NCI-H1092 treated with DMSO at 0.1 percent for 48 hours (cell line): ENCODE measurements at regions not wholly inside any gene's neighbourhood (a gene's known extent, or its start where the extent isn't known, plus 50 kb on each side); places are given as distances from the start of the nearest gene placed in this dataset.
"Not testable (repeated sequence)": the region's sequence is repeated elsewhere in the genome, so short reads cannot be mapped to it uniquely, and the experiment has no call there.

Source experiments
- DNase-seq: peaks from one replicate; lab custom pipeline; 2025; lab: John Stamatoyannopoulos, UW

DNA sequence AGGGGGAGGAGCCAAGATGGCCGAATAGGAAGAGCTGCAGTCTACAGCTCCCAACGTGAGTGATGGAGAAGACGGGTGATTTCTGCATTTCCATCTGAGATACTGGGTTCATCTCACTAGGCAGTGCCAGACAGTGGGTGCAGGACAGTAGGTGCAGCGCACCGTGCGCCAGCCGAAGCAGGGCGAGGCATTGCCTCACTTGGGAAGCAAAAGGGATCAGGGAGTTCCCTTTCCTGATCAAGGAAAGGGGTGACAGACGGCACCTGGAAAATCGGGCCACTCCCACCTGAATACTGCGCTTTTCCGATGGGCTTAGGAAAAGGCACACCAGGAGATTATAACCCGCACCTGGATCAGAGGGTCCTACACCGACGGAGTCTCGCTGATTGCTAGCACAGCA lies 121.1 kb upstream of the SESTD1 start:
- DNase-seq, result not testable (repeated sequence)

DNA sequence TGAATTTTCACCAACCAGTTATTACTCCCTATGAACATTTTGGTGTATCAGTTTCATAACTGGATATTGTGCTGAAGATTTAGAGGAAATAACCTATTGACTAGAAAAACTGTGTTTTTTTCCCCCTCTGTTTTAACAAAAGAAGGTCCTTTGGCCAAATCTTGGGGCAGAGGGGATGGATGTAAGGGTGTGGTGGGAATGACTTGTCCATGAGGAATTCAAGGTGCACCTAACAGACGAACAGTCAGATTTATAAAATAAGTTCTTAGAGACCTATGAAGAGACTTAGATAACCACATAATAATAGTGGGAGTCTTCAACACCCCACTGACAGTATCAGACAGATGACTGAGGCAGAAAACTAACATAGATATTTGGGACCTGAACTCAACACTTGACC lies 119.3 kb upstream of the SESTD1 start:
- no peak for DNase-seq

GRCh38 chr2:179377296-179377695 lies 112.7 kb upstream of the SESTD1 start:
- DNase-seq, result no peak

DNA sequence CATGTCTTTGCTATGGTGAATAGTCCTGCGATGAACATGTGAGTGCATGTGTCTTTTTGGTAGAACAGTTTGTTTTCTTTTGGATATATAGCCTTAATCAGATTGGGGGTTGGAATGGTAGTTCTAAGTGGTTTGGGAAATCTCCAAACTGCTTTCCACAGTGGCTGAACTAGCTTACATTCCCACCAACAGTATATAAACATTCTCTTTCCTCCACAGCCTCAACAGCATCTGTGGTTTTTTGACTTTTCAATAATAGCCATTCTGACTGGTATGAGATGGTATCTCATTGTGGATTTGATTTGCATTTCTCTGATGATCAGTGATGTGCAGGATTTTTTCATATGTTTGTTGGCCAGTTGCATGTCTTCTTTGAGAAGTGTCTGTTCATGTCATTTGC lies 112.2 kb upstream of the SESTD1 start:
- no peak for DNase-seq

DNA sequence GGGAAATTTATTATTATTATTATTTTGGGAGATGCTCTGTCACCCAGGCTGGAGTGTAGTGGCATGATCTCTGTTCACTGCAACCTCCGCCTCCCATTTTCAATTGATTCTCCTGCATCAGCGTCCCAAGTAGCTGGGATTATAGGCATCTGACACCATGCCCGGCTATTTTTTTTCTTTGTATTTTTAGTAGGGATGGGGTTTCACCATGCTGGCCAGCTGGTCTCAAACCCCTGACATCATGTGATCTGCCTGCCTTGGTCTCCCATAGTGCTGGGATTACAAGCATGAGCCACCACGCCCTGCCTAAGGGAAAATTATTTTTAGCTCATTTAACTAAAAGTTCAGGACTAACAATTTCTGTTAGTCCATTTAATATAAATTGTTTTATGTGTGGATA lies 109.2 kb upstream of the SESTD1 start:
- DNase-seq, result no peak

GRCh38 chr2:179365561-179365960 lies 100.9 kb upstream of the SESTD1 start:
- DNase-seq, result not testable (repeated sequence)

DNA sequence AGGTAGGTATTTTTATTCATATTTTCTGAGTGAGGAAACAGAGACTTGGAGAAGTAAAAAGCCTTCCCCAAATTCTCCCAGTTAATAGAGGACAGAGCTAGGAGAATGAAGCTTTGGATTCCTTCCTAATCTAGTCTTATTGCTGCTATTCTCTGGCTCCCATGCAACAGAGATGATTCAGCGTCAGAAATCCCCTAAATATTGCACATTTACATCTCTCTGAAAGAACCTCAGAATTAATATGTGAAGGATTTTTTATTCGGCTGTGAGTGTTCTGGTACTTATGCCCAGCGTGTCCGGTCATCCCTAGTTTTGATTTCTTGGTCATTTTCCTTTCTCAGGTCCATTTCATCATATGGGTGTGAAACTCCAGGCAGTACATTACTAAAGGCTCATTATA lies 91.2 kb upstream of the SESTD1 start:
- no peak for DNase-seq

DNA sequence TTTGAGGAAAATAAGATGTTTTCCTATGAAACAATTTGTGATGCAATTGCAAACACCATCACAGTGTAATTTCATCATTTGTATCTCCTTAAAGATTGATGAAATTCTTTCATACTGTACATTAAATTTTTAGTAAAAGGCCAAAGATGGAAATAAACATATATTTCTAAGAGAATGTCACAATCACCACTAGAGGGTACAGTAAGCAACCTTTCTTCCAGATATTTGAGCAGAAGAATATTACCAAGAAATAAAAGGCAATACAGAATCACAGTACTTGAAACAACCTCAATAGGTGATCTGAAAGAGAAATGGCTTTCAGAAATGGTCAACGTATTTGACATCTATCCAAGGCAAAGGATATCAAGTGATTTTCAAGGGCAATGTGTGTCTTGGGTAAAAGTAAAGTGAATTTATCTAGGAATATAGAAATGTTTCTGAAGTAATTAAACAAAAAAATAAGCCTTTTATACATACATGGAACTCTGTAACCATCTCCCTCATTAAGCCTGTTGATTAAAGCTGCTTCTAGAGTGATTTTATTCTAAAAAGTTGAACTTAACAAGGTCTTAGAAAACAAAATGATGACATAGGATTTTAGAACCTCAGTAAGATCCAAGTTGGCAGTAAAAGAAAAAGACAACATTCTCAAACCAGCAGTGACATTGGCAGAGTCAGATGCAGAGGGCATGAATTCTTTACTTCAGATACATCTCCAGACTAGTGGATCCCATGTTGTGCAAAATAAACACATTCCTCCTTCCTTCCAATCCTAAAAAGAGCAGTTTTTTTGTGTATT lies 90.3 kb upstream of the SESTD1 start:
- no peak for DNase-seq

- DNase-seq, result no peak
These were observed 89.7 kb upstream of the SESTD1 start for GRCh38 chr2:179354296-179354695.

DNA sequence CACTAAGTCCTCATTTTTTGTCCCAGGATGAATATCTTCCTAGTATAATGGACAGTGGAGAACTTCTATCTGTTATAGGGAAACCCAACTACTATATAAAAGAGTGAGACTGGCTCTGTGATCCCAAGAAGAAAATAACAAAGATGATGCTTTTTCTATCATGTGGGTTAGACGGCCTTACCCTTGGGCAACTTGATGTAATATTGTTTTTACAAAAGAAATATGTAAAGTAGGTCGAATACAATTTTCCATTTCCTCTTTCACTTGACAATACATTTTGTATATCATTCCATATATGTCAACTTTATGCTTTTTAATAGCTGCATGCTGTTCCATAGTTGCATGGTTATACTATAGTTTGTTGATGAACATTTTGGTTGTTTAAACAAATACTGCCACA lies 87.5 kb upstream of the SESTD1 start:
- DNase-seq, result no peak

- no peak for DNase-seq
These were observed 86.4 kb upstream of the SESTD1 start for GRCh38 chr2:179351057-179351456.

- DNase-seq, result no peak
These were observed 85.2 kb upstream of the SESTD1 start for GRCh38 chr2:179349670-179350303.

DNA sequence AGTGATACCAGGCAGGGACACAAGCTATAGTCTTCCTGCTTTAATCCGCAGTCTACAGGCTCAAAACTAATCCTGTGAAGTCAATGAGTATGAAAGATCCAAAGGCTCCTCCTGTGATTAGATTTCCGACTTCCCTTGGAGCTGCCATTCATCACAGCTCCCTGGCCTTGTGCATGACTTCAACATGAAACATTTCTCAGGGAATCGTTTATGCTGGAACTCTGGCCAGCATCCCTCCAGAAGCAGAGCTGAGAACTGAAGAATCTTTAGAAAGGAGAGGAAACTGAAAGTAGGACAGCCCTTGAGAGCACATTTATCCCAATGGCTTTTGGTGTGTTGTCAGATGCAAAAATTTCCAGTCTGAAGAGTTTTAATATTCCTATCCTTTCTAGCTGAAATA lies 84.3 kb upstream of the SESTD1 start:
- DNase-seq, result no peak

- no peak for DNase-seq
These were observed 80.3 kb upstream of the SESTD1 start for GRCh38 chr2:179344970-179345369.

DNA sequence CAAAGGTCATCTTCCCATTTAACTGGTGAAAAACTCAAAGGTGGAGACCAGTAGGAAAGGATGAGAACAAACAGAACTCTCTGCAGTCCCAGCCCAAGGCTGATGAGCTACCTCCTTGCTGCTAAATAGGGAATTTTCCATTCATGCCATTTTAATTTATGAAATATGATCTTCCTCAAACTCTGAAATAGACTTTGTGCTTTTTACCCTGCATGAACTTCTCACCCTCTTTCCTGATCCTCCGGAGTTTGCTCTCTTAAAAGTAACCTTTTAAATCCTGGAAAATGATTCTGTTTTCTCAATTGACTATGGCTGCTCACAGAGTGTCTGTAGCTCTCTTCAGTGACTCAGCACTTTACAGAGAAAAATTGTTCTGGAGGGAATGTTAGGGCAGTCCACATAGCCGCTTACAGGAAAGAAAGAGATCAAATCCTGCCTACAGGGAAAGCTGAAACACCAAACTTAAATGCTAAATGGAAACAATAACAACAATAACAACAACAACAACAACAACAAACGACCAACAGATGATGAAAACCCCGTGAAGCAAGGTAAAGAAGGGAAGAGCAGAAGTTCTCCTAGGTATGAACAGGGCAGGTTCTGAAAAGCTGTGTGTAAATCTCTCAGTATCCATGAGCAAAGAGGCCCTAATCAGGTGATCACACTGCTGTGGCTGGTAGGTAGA lies 79.8 kb upstream of the SESTD1 start:
- no peak for DNase-seq

- no peak for DNase-seq
These were observed 79.3 kb upstream of the SESTD1 start for GRCh38 chr2:179343945-179344279.

- DNase-seq, result no peak
These were observed 76.7 kb upstream of the SESTD1 start for GRCh38 chr2:179341152-179341866.

- DNase-seq, result peak; percentile 3
These were observed 76.0 kb upstream of the SESTD1 start for GRCh38 chr2:179340678-179341077.

DNA sequence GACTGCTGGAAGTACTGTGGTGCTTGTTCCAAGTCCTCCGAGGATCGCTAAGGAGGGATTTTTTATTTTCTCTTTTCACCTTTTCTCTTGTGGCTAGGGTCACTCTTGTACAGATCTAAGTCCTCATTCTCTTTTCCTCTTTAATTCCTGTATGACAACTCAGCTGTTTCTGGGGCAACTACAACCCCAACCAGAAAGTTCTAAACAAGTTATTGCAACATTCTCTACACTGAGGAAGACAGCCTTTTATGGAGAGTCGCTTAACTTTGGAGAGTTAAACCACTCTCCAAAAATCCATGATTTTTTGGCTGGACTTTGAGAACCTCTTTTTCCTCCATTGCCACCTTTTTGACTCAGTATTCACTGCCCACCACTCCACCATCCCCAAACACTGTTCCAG lies 74.0 kb upstream of the SESTD1 start:
- no peak for DNase-seq

- DNase-seq, result no peak
These were observed 72.3 kb upstream of the SESTD1 start for GRCh38 chr2:179336782-179337534.

- no peak for DNase-seq
These were observed 71.1 kb upstream of the SESTD1 start for GRCh38 chr2:179335732-179336131.

- no peak for DNase-seq
These were observed 68.3 kb upstream of the SESTD1 start for GRCh38 chr2:179332903-179333302.
